ENCODE measurements at regions not wholly inside any gene's neighbourhood (a gene's known extent, or its start where the extent isn't known, plus 50 kb on each side); places are given as distances from the start of the nearest gene placed in this dataset.
A peak's percentile ranks its signal among the peaks of the same experiment; 100 is the strongest.

DNA sequence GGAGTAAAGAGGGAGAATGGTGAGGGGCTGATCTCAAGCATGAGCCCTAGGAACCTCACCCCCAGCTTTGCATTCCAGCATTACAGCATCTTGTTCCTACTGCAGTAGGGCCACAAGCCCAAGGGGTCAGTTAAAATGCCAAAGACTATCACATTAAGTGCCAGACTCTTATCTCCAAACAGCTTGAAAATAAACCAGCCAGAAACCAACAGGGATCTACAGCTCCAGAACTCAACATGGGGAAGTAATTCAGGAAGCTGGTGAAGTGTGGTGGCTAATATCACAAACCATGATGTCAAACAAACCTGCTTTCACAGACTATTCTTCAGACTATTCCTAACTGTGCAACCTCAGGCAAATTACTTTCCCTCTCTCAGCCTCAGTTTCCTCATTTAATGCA is 278.3 kb downstream of the TNS1 start:
- Histone ChIP-seq H3K36me3 (no peaks in the 10 kb centered on the region), H3K27me3 (no peaks in the 10 kb centered on the region), H3K9me3 (no peaks in the 10 kb centered on the region), H3K4me1 (no peaks in the 10 kb centered on the region), H3K4me3 (no peak overlapping the region), H3K27ac (no peak overlapping the region)
- no peak for TF ChIP-seq POLR2AphosphoS5 (IDR thresholded peaks at IDR 0.05)
- intact Hi-C loops (cut with DNase I; ENCODE audit: low total_unique reads), result loop anchor here (5.0 kb wide), 1 partner anchor 187 kb away; no protein-coding TSS in a partner anchor
- DNase-seq (ENCODE audit: low spot score in 2 of 2), result no peak

DNA sequence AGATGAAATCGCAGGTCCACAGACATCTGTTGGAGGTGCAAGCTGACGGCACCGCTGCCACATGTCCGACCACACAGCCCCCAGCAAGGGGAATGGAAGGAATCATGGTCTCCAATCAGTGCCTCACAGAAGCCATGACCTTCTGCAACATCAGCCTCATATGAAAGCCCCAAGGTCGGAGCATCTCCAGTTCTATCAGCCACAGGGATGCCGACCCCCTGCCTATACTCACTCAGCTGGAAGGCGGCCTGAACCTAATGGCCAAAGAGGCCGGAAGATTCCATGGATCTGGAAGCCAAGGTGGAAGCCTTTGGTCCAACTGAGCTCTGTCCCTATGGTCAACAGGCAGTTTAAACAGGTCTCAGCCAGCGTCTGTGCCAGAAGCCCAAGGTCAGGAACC is 278.8 kb downstream of the TNS1 start:
- no peak overlapping the region for H3K4me3 ChIP-seq
- intact Hi-C loops (cut with DNase I; ENCODE audit: low total_unique reads), result loop anchor here (5.0 kb wide), 1 partner anchor 187 kb away; no protein-coding TSS in a partner anchor
- H3K27me3 ChIP-seq, result no peaks in the 10 kb centered on the region
- no peak overlapping the region for H3K27ac ChIP-seq
- H3K36me3 ChIP-seq, result no peaks in the 10 kb centered on the region
- TF ChIP-seq, protein P1, sequence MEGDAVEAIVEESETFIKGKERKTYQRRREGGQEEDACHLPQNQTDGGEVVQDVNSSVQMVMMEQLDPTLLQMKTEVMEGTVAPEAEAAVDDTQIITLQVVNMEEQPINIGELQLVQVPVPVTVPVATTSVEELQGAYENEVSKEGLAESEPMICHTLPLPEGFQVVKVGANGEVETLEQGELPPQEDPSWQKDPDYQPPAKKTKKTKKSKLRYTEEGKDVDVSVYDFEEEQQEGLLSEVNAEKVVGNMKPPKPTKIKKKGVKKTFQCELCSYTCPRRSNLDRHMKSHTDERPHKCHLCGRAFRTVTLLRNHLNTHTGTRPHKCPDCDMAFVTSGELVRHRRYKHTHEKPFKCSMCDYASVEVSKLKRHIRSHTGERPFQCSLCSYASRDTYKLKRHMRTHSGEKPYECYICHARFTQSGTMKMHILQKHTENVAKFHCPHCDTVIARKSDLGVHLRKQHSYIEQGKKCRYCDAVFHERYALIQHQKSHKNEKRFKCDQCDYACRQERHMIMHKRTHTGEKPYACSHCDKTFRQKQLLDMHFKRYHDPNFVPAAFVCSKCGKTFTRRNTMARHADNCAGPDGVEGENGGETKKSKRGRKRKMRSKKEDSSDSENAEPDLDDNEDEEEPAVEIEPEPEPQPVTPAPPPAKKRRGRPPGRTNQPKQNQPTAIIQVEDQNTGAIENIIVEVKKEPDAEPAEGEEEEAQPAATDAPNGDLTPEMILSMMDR (IDR thresholded peaks at IDR 0.05), result no peak
- TF ChIP-seq POLR2AphosphoS5 (IDR thresholded peaks at IDR 0.05) (no peak), POLR2A (IDR thresholded peaks at IDR 0.05) (no peak)
- H3K4me1 ChIP-seq, result no peaks in the 10 kb centered on the region
- DNase-seq (ENCODE audit: low spot score in 2 of 2), result no peak
- no peaks in the 10 kb centered on the region for H3K9me3 ChIP-seq

DNA sequence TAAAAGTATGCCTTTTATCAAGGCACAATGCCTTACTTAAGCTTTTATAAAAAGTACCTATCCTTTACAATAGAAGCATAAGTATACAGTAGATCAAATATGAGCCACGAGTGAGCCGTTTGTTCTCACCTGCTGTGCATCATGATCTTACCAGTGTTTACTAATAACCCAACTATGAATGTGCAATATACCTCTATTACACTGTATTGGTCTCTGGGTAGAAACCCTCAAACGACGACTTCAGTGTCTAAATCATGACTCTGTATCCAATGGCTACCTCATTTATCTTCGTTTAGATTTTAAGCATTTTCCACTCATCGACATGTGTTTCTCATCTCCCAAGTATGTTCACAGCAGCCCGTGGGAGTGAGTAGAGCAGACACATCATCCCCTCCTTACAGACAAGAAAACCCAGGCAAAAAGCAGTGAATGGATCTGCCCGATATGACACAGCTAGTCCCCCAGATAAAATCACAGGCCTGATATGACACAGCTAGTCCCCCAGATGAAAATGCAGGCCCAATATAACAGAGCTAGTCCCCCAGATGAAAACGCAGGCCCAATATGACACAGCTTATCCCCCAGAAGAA is 279.8 kb downstream of the TNS1 start:
- Histone ChIP-seq H3K27me3 (no peaks in the 10 kb centered on the region), H3K4me1 (no peaks in the 10 kb centered on the region), H3K9me3 (no peaks in the 10 kb centered on the region), H3K4me3 (no peak overlapping the region), H3K27ac (no peak overlapping the region), H3K36me3 (no peaks in the 10 kb centered on the region)
- intact Hi-C loops (cut with DNase I; ENCODE audit: low total_unique reads), result loop anchor here (5.0 kb wide), 1 partner anchor 186 kb away; no protein-coding TSS in a partner anchor
- DNase-seq (ENCODE audit: low spot score in 2 of 2), result no peak
- TF ChIP-seq, protein P1 (IDR thresholded peaks at IDR 0.05), result no peak
- TF ChIP-seq POLR2AphosphoS5 (IDR thresholded peaks at IDR 0.05), result no peak
- TF ChIP-seq POLR2A (IDR thresholded peaks at IDR 0.05), result no peak

DNA sequence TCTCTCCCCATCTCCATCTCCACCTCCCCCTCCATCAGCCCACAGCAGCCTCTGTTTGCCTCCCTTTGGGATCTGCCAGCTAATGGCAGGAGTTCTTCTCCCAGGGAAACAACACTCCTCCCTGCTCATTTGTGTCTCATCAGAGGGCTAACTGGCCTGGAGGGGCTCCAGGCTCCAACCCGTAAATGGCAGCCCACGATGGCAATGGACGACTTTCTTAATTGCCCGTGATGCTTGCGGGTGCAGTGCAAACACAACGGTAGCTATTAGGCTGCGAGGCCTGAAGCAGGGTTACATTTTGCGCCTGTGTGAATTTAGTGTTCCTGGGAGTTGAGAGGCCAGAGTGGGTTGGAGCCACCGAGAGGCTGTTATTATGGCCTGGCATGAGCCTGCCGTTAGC is 285.1 kb downstream of the TNS1 start:
- H3K9me3 ChIP-seq, result no peaks in the 10 kb centered on the region
- H3K27me3 ChIP-seq, result no peaks in the 10 kb centered on the region
- no peaks in the 10 kb centered on the region for H3K36me3 ChIP-seq
- no peak overlapping the region for H3K27ac ChIP-seq
- intact Hi-C loops (cut with DNase I; ENCODE audit: low total_unique reads), result no loop called here
- TF ChIP-seq POLR2A (IDR thresholded peaks at IDR 0.05) (no peak), POLR2AphosphoS5 (IDR thresholded peaks at IDR 0.05) (no peak)
- TF ChIP-seq, protein P1 (IDR thresholded peaks at IDR 0.05), result no peak
- no peak for DNase-seq (ENCODE audit: low spot score in 2 of 2)
- peaks cover 0 to 15% of the 10 kb centered on the region in 2 donors for H3K4me1 ChIP-seq
- no peak overlapping the region for H3K4me3 ChIP-seq

DNA sequence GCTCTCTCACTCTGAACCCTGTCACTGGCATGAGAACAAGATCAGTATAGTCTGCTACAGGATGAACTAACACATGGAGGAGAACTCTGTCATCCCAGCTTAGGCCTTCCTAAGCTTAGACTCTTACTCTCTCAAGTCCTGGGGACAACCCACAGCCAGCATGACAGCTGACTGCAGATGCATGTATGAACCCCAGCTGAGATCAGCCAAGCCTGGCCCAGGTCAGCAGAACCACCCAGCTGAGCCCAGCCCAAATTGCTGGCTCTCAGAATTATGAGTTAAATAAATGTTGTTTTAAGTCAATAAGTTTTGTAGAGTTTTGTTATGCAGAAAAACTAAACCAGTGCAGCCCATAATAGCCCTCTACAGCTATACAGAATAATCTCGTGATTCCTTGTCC is 287.3 kb downstream of the TNS1 start:
- H3K27ac ChIP-seq, result peak overlapping the region in 1 of 2 donors; percentile 76
- H3K9me3 ChIP-seq, result no peaks in the 10 kb centered on the region

More for the DNA sequence above, 287.3 kb downstream of the TNS1 start:
- no peaks in the 10 kb centered on the region for H3K36me3 ChIP-seq
- H3K27me3 ChIP-seq, result no peaks in the 10 kb centered on the region
- H3K4me3 ChIP-seq, result no peak overlapping the region
- H3K4me1 ChIP-seq, result peaks cover 0 to 15% of the 10 kb centered on the region in 2 donors
- DNase-seq (ENCODE audit: low spot score in 2 of 2), result no peak
- intact Hi-C loops (cut with DNase I; ENCODE audit: low total_unique reads), result no loop called here
- no peak for TF ChIP-seq POLR2AphosphoS5 (IDR thresholded peaks at IDR 0.05)
- TF ChIP-seq, protein P1 (IDR thresholded peaks at IDR 0.05), result no peak
- TF ChIP-seq POLR2A (IDR thresholded peaks at IDR 0.05), result no peak
